ENCODE measurements at regions not wholly inside any gene's neighbourhood (a gene's known extent, or its start where the extent isn't known, plus 50 kb on each side); places are given as distances from the start of the nearest gene placed in this dataset.

DNA sequence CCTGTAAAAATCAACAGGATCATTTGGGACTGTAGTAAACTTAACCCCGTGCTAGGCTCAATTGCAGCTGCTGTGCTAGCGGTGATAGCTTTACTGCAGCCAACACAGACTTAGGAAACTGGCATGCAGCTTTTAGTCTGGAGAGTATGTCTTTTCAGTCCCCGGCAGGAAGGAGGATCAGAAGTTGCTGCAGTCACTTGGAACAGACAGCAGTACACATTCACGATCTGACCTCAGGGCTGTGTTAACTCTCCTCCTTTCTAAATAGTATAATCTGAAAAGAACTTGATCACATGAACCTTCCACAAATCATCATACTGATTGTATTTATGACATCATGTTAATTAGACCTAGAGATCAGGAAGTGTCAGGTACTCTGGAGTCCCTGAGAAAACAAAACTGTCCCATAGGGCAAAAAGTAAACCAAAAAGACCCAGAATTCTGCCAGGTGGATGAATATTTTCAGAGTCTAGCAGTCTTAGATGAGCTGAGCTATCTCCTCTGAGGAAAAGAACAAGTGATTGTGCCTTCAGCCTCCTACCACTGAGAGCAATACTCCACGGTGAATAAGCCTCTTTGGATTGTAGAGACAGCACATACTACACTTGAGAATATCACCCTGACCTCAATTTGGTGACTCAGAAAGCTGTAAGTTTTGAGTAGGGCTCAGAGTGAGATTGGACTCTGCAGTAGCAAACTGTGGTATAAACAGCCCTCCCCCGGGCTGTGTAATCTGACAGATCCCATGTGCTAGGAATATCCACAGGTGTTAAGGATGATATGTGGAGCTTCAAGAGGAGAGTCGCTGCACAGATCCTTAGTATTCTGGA, 181.0 kb upstream of the GPR12 start:
- peak; percentile 45 for DNase-seq (ENCODE audit: low read depth, low spot score)
- POLR2A ChIA-PET = interaction anchor here (1.2 kb wide), 1 partner anchor 343 kb away, joined by 3 read pairs; no protein-coding TSS in a partner anchor
- CTCF ChIA-PET = interaction anchor here (1.8 to 3.2 kb wide), 3 partner anchors 11 to 420 kb away, joined by 9 to 33 read pairs (median 11); no protein-coding TSS in a partner anchor
- TF ChIP-seq, protein P1, sequence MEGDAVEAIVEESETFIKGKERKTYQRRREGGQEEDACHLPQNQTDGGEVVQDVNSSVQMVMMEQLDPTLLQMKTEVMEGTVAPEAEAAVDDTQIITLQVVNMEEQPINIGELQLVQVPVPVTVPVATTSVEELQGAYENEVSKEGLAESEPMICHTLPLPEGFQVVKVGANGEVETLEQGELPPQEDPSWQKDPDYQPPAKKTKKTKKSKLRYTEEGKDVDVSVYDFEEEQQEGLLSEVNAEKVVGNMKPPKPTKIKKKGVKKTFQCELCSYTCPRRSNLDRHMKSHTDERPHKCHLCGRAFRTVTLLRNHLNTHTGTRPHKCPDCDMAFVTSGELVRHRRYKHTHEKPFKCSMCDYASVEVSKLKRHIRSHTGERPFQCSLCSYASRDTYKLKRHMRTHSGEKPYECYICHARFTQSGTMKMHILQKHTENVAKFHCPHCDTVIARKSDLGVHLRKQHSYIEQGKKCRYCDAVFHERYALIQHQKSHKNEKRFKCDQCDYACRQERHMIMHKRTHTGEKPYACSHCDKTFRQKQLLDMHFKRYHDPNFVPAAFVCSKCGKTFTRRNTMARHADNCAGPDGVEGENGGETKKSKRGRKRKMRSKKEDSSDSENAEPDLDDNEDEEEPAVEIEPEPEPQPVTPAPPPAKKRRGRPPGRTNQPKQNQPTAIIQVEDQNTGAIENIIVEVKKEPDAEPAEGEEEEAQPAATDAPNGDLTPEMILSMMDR (IDR thresholded peaks at IDR 0.05; ENCODE audit: insufficient read depth, low read length, missing control alignments) = no peak
- no peak overlapping the region for H3K4me3 ChIP-seq (ENCODE audit: low read depth, low read length)

DNA sequence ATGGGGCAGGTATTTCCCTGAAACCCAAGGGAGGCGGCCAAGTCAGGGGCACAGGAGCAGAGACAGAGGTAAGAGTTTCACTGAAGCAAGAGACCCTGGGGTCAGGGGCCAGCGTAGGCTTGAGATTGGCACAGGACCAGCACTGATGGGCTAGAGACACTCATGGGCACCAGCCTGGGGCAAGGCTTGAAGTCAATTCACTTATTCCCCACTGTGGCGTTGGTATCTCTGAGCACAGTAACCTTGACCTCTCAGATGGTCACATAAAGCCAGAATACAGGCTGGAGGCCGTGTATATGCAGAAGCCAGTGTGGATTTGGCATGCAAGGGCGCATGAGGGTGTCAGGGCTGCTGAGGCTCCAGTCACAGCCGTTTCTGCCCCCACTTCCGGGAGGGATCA, 173.5 kb upstream of the GPR12 start:
- H3K4me3 ChIP-seq (ENCODE audit: low read depth, low read length) = no peak overlapping the region
- ChIA-PET POLR2A (no interaction called here), CTCF (interaction anchor here (1.1 kb wide), 1 partner anchor 16 kb away, joined by 5 read pairs; no protein-coding TSS in a partner anchor)
- TF ChIP-seq, protein P1 (IDR thresholded peaks at IDR 0.05; ENCODE audit: insufficient read depth, low read length, missing control alignments) = no peak
- DNase-seq (ENCODE audit: low read depth, low spot score) = no peak

- CTCF ChIA-PET = no interaction called here
- POLR2A ChIA-PET = no interaction called here
- TF ChIP-seq, protein P1 (IDR thresholded peaks at IDR 0.05; ENCODE audit: insufficient read depth, low read length, missing control alignments) = no peak
Observed at GRCh38 chr13:26932465-26932864, 171.9 kb upstream of the GPR12 start.

GRCh38 chr13:26929971-26930730, 169.6 kb upstream of the GPR12 start:
- TF ChIP-seq, protein P1 (IDR thresholded peaks at IDR 0.05; ENCODE audit: insufficient read depth, low read length, missing control alignments) = peak; percentile 83
- ChIA-PET CTCF (interaction anchor here (0.6 to 3.9 kb wide), 45 partner anchors 9 to 1846 kb away, joined by 3 to 63 read pairs (median 3); partner anchors contain the start of gene MTIF3), POLR2A (no interaction called here)
- no peak for DNase-seq (ENCODE audit: low read depth, low spot score)
- no peak overlapping the region; the same call in 1 of the 2 replicates for H3K4me3 ChIP-seq (ENCODE audit: low read depth, low read length)

More at GRCh38 chr13:26932465-26932864, 171.9 kb upstream of the GPR12 start:
- no peak for DNase-seq (ENCODE audit: low read depth, low spot score)
- no peak overlapping the region for H3K4me3 ChIP-seq (ENCODE audit: low read depth, low read length)

- no peak for DNase-seq (ENCODE audit: low read depth, low spot score)
- CTCF ChIA-PET = interaction anchor here (1.2 to 1.4 kb wide), 2 partner anchors 220 to 226 kb away, joined by 3 read pairs; no protein-coding TSS in a partner anchor
- POLR2A ChIA-PET = no interaction called here
- H3K4me3 ChIP-seq (ENCODE audit: low read depth, low read length) = no peak overlapping the region
- TF ChIP-seq, protein P1 (IDR thresholded peaks at IDR 0.05; ENCODE audit: insufficient read depth, low read length, missing control alignments) = no peak
Observed at GRCh38 chr13:26927511-26927910, 166.9 kb upstream of the GPR12 start.

DNA sequence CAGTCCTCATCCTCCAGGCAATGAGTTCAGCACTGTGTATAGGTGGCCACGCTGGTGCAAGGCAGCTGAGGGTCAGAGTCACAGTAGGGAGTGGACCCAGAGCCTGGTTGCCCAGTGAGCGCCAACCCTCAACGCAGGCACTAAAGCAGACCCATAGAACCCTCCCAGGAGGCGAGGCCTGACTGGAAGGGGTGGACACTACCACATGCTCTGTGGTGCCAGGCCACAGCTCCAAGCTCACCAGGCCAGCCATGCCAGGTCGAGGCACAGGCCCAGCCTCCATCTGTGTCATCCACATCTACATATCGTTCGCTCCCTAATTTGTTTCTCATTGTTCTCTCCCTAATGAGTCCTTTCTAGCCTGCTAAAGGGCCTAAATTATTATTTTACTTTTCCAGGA, 165.8 kb upstream of the GPR12 start:
- TF ChIP-seq, protein P1 (IDR thresholded peaks at IDR 0.05; ENCODE audit: insufficient read depth, low read length, missing control alignments) = no peak
- CTCF ChIA-PET = interaction anchor here (1.2 to 1.4 kb wide), 2 partner anchors 219 to 225 kb away, joined by 3 read pairs; no protein-coding TSS in a partner anchor
- POLR2A ChIA-PET = no interaction called here

More for the DNA sequence above, 165.8 kb upstream of the GPR12 start:
- DNase-seq (ENCODE audit: low read depth, low spot score) = no peak
- H3K4me3 ChIP-seq (ENCODE audit: low read depth, low read length) = no peak overlapping the region
